Mucosa of descending colon (tissue), 3 donors: ENCODE measurements at regions not wholly inside any gene's neighbourhood (a gene's known extent, or its start where the extent isn't known, plus 50 kb on each side); places are given as distances from the start of the nearest gene placed in this dataset.
"Not testable (repeated sequence)": the region's sequence is repeated elsewhere in the genome, so short reads cannot be mapped to it uniquely, and the experiment has no call there.

Experiments used
- ATAC-seq: fragments of 200-7000 bp; cut with Tn5 transposase; one replicate; pipeline ENCODE4 v1.9.1; 2020; ENCODE audit warnings: mild to moderate bottlenecking, moderate library complexity
- DNase-seq, 3 donors: peaks; one replicate each; pipeline ENCODE4 v3.0.0-alpha.2; 2020
- H3K36me3 ChIP-seq: fragments of 200-600 bp; one replicate; pipeline ENCODE4 v1.8.0; 2021; ENCODE audit warnings: low read depth, mild to moderate bottlenecking
- H3K4me1 ChIP-seq: fragments of 200-600 bp; one replicate; pipeline ENCODE4 v1.8.0; 2021; ENCODE audit warnings: low read depth, mild to moderate bottlenecking
- H3K4me3 ChIP-seq: fragments of 200-600 bp; one replicate; pipeline ENCODE4 v1.8.0; 2021; ENCODE audit warnings: mild to moderate bottlenecking
- H3K9me3 ChIP-seq: fragments of 200-600 bp; one replicate; pipeline ENCODE4 v1.8.0; 2021; ENCODE audit warnings: mild to moderate bottlenecking
- CTCF ChIP-seq: fragments of 200-600 bp; IDR thresholded peaks from one replicate; pipeline ENCODE4 v1.8.0; 2022; ENCODE audit warnings: antibody characterized with exemption, mild to moderate bottlenecking
- intact Hi-C, 2 donors: fragments of 100-400 bp; cut with DNase I in 1 of 2; cut with micrococcal nuclease in 1 of 2; formaldehyde crosslinking; loops; one replicate each; pipeline versions ENCODE4 v1.11.0 to v1.11.1; 2022; cut with DNase I, micrococcal nuclease
- donor health status: DM: no; HTN: no; CAD: no; lungs with moderate emphysema.
- donor health status: DM: no; HTN: no; CAD: no.
- donor health status: DM: no; HTN: yes; CAD: no.

GRCh38 chr14:48275301-48275700, 599.9 kb upstream of the MDGA2 start:
- Histone ChIP-seq H3K36me3 (no peaks in the 10 kb centered on the region), H3K9me3 (peaks cover 45% of the 10 kb centered on the region), H3K4me3 (no peak overlapping the region), H3K4me1 (no peaks in the 10 kb centered on the region)
- TF ChIP-seq CTCF: no peak
- no peak for DNase-seq
- intact Hi-C loops: no loop called here
- no peak for ATAC-seq

GRCh38 chr14:48274826-48275225, 599.4 kb upstream of the MDGA2 start:
- no peak for TF ChIP-seq CTCF
- intact Hi-C loops: no loop called here
- DNase-seq: no peak
- no peak for ATAC-seq
- Histone ChIP-seq H3K9me3 (peaks cover 43% of the 10 kb centered on the region), H3K4me1 (no peaks in the 10 kb centered on the region), H3K4me3 (no peak overlapping the region), H3K36me3 (no peaks in the 10 kb centered on the region)

- ATAC-seq, intact Hi-C loops, H3K4me3 ChIP-seq, H3K4me1 ChIP-seq, DNase-seq, H3K36me3 ChIP-seq: not testable (repeated sequence)
- peaks cover 24% of the 10 kb centered on the region for H3K9me3 ChIP-seq
Observed at GRCh38 chr14:48267926-48268325, 592.5 kb upstream of the MDGA2 start.

GRCh38 chr14:48266201-48266600, 590.8 kb upstream of the MDGA2 start:
- H3K4me3 ChIP-seq, H3K36me3 ChIP-seq, H3K4me1 ChIP-seq, intact Hi-C loops, DNase-seq, ATAC-seq: not testable (repeated sequence)
- peaks cover 13% of the 10 kb centered on the region for H3K9me3 ChIP-seq

- Histone ChIP-seq H3K4me3 (no peak overlapping the region), H3K36me3 (no peaks in the 10 kb centered on the region), H3K4me1 (no peaks in the 10 kb centered on the region), H3K9me3 (peaks cover 10% of the 10 kb centered on the region)
- ATAC-seq: no peak
- DNase-seq: no peak
- TF ChIP-seq CTCF: no peak
- intact Hi-C loops: no loop called here
Observed at GRCh38 chr14:48261436-48261835, 586.0 kb upstream of the MDGA2 start.

- H3K4me3 ChIP-seq, DNase-seq, H3K36me3 ChIP-seq, intact Hi-C loops, ATAC-seq, H3K4me1 ChIP-seq: not testable (repeated sequence)
- H3K9me3 ChIP-seq: peaks cover 10% of the 10 kb centered on the region
Observed at GRCh38 chr14:48260394-48261295, 585.2 kb upstream of the MDGA2 start.

- H3K36me3 ChIP-seq, DNase-seq, intact Hi-C loops, H3K4me3 ChIP-seq, H3K4me1 ChIP-seq, ATAC-seq: not testable (repeated sequence)
- H3K9me3 ChIP-seq: peaks cover 10% of the 10 kb centered on the region
Observed at GRCh38 chr14:48259876-48260275, 584.5 kb upstream of the MDGA2 start.

- ATAC-seq, H3K9me3 ChIP-seq, DNase-seq, H3K36me3 ChIP-seq, H3K4me3 ChIP-seq, intact Hi-C loops, H3K4me1 ChIP-seq: not testable (repeated sequence)
Observed at GRCh38 chr14:48259232-48259631, 583.8 kb upstream of the MDGA2 start.

- H3K4me3 ChIP-seq, H3K36me3 ChIP-seq, H3K4me1 ChIP-seq, H3K9me3 ChIP-seq, DNase-seq, ATAC-seq, intact Hi-C loops: not testable (repeated sequence)
Observed at GRCh38 chr14:48258703-48259102, 583.3 kb upstream of the MDGA2 start.
